Cardiac fibroblast (primary cell): ENCODE measurements at regions not wholly inside any gene's neighbourhood (a gene's known extent, or its start where the extent isn't known, plus 50 kb on each side); places are given as distances from the start of the nearest gene placed in this dataset.

ENCODE experiments used
- DNase-seq, 2 donors: peaks; one replicate each; pipeline versions ENCODE4 v3.0.0 to v3.0.0-alpha.2; 2010; ENCODE audit warnings: low read depth in 2 of 2
- H3K4me3 ChIP-seq, 2 donors: replicated peaks in 1 of 2; 1 replicate in 1 of 2; 2 replicates in 1 of 2; pipeline ENCODE4 v1.5.1; 2011; ENCODE audit warnings: low read depth in 2 of 2, low read length in 2 of 2, mild to moderate bottlenecking in 2 of 2, moderate library complexity in 1 of 2
- TF ChIP-seq, protein P1 (sequence below): IDR thresholded peaks from one replicate; pipeline ENCODE4 v1.5.1; 2011; ENCODE audit warnings: low read depth, mild to moderate bottlenecking, low read length, inconsistent platforms

DNA sequence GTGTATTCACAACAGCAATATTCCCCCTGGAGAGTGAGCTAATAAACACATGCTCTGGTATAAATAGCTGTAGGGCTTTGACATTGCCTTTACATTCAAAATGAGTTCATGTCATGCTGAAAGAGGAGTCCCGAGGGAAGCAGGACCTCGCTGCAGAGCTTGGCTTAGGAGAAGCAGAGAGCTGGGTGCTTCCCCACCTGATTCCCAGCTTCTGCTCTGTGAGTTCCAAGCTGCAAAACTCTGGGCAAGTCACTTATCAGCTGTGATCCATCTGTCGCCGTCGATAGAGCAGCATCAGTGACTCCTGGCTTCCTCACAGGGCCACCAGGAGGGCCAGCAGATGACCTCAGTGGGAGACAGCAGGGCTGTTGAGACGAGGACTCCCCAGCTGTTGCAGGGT is 241.8 kb downstream of the ANKRD60 start:
- H3K4me3 ChIP-seq, result no peak overlapping the region
- TF ChIP-seq, protein P1, sequence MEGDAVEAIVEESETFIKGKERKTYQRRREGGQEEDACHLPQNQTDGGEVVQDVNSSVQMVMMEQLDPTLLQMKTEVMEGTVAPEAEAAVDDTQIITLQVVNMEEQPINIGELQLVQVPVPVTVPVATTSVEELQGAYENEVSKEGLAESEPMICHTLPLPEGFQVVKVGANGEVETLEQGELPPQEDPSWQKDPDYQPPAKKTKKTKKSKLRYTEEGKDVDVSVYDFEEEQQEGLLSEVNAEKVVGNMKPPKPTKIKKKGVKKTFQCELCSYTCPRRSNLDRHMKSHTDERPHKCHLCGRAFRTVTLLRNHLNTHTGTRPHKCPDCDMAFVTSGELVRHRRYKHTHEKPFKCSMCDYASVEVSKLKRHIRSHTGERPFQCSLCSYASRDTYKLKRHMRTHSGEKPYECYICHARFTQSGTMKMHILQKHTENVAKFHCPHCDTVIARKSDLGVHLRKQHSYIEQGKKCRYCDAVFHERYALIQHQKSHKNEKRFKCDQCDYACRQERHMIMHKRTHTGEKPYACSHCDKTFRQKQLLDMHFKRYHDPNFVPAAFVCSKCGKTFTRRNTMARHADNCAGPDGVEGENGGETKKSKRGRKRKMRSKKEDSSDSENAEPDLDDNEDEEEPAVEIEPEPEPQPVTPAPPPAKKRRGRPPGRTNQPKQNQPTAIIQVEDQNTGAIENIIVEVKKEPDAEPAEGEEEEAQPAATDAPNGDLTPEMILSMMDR, result no peak
- no peak for DNase-seq

DNA sequence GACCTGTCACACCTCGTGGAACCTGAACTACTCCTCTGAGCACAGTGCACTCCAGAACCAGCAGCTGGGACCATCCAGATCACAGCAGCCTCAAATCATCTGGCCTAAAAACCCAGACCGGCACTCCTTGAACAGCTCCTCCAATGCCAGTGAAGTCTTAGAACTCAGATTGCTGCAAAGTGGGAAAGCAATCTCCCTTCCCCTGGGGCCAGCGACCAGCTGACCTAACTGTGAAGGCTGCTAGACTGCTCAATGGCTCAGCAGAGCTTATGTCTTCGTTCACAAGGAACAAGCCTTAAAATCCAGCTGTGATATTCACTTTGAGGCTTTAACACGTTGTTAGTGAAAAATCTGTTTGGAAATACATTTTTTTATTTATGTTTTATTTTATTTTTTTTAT is 243.2 kb downstream of the ANKRD60 start:
- TF ChIP-seq, protein P1, result no peak
- no peak for DNase-seq
- no peak overlapping the region for H3K4me3 ChIP-seq

DNA sequence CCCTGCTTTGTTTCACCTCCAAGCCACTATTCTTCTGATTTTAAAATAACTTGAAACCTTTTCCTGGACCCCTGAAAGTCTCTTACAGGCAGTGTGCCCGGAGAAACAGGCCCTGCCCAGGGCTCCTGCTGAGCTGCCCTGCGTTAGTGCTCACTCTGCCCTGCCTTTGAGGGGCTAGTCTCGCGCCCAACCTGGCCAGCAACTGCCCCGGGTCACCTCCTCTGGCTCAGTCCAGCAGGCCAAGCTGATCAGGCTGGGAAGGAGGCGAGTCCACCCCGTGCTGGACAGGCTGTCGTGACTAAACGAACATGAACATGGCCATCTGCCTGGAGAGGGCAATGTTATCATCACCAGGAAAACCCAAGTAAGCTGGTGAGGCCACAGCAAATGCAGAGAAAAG is 245.4 kb downstream of the ANKRD60 start:
- TF ChIP-seq, protein P1, result no peak
- H3K4me3 ChIP-seq, result no peak overlapping the region
- no peak for DNase-seq

DNA sequence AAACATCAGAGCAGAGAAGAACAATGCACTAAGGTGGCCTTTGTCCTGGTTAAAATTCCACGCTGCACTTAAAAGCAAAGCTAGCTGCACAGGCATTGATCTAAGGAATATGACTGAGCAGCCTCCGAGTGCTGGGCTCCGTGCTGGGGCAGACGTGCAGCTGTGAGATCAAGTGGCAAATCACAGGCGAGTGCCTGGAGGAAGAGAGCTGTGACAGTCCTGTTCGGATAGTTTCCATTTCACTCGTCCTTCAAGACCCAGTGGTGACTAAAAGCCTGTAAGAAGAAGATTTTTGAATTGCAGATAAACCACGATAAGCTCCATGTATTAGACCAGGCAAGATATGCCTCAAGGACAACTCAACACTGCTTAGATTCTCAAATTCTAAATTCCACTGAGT is 247.9 kb downstream of the ANKRD60 start:
- TF ChIP-seq, protein P1, result no peak
- H3K4me3 ChIP-seq, result no peak overlapping the region
- DNase-seq, result no peak

DNA sequence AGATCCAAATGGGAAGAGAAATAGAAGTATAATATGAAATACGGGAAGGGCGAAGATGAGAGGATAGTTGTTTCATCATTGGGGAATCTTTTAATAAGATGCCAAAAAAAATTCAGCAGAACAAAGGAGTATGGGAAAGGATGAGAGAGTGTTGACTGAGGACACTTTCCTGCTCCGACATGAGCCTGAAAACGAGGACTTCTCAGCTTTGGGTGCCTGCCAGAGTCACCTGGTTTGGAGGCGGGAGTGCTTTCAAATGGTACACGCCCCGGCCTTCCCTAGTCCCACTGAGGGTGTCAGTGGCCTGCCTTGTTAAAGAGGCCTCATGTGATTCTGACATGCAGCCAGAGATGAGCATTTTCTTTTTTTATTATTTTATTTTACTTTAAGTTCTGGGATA is 250.9 kb downstream of the ANKRD60 start:
- H3K4me3 ChIP-seq, result no peak overlapping the region
- DNase-seq, result no peak
- TF ChIP-seq, protein P1, result no peak

DNA sequence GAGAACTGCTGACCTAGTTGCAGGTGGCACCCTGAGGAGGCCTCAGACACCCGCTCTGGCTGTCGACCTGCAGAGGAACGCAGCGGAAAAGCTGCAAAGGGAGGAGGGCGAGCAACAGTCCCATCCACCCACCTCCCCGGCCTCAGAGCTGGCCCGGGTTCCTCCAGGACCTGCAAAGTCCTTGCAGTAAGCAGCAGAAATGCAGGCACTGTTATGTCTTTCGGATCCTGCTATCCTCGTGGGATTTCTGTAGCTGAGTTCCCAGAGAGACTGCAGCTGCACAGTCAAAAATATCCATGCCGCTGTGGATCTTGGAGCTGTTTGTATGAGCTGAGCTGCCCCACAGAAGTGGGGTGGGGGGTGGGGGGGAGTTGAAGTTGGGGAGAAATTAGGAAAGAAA is 251.3 kb downstream of the ANKRD60 start:
- TF ChIP-seq, protein P1, result no peak
- H3K4me3 ChIP-seq, result no peak overlapping the region
- DNase-seq, result no peak

DNA sequence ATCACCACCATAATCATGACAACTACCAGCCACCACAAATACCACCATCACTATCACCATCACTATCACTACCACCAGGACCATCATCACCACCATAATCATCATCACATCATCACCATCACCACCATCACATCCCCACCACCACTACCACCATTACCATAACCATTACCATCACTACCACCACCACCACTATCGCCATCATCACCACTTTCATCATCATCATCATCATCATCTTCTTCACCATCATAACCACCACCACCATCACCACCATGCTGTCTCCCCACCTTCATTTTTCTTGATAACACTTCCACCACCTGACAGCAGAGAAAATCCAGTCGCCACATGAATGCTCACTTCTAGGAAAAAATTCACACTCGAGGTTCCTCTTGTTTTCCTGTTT is 253.6 kb downstream of the ANKRD60 start:
- TF ChIP-seq, protein P1, result no peak
- DNase-seq, result no peak
- no peak overlapping the region for H3K4me3 ChIP-seq
